IMR-90 (cell line): ENCODE measurements at regions not wholly inside any gene's neighbourhood (a gene's known extent, or its start where the extent isn't known, plus 50 kb on each side); places are given as distances from the start of the nearest gene placed in this dataset.

Experiments
- ATAC-seq: fragments of 200-7000 bp; cut with Tn5 transposase; 2 replicates; pipeline ENCODE4 v1.9.1; 2020; ENCODE audit warnings: low read depth, mild to moderate bottlenecking, moderate library complexity
- BruUV-seq: library from RNA; stranded (reverse); fragments of 400-500 nt; replicated peaks from 2 replicates; lab custom pipeline; 2021; lab: Mats Ljungman, UMichigan
- CTCF ChIA-PET: fragments of 300-600 bp; formaldehyde crosslinking; extraction: SDS; loops from one replicate; lab custom pipeline; 2021; ENCODE audit warnings: antibody characterized with exemption; lab: Yijun Ruan, JAX
- POLR2A ChIA-PET: fragments of 300-600 bp; sonication (Branson Sonifier 250); formaldehyde crosslinking; loops from one replicate; lab custom pipeline; 2022; ENCODE audit warnings: antibody characterized with exemption; ENCODE audit not compliant: unreplicated experiment; lab: Charles Lee
- DNase-seq: peaks from one replicate; pipeline ENCODE4 v3.0.0; 2013
- H2AFZ ChIP-seq: replicated peaks from 2 replicates; pipeline ENCODE3; 2013; ENCODE audit warnings: low read length, mild to moderate bottlenecking; ENCODE audit not compliant: poor library complexity
- H2AK5ac ChIP-seq: 2 replicates; pipeline ENCODE4 v1.6.1; 2013; ENCODE audit warnings: low read depth, low read length, inconsistent platforms
- H2AK9ac ChIP-seq: replicated peaks from 2 replicates; pipeline ENCODE3; 2013; ENCODE audit warnings: mild to moderate bottlenecking, low read depth, low read length, moderate library complexity; ENCODE audit not compliant: poor library complexity
- H2BK120ac ChIP-seq: 2 replicates; pipeline ENCODE4 v1.6.1; 2013; ENCODE audit warnings: low read depth, low read length, inconsistent platforms
- H2BK15ac ChIP-seq: 3 replicates; pipeline ENCODE4 v1.6.1; 2013; ENCODE audit warnings: low read depth, low read length, inconsistent platforms
- H2BK20ac ChIP-seq: 2 replicates; pipeline ENCODE4 v1.6.1; 2013; ENCODE audit warnings: low read depth, mild to moderate bottlenecking, inconsistent platforms, low read length, moderate library complexity
- H2BK5ac ChIP-seq: 2 replicates; pipeline ENCODE4 v1.6.1; 2013; ENCODE audit warnings: mild to moderate bottlenecking, low read depth, low read length, inconsistent platforms; ENCODE audit not compliant: poor library complexity, severe bottlenecking
- H3K14ac ChIP-seq: replicated peaks from 2 replicates; pipeline ENCODE4 v1.6.1; 2013; ENCODE audit warnings: low read depth, low read length, inconsistent platforms
- H3K18ac ChIP-seq: 2 replicates; pipeline ENCODE4 v1.6.1; 2013; ENCODE audit warnings: low read depth, low read length, control low read depth
- H3K23ac ChIP-seq: 2 replicates; pipeline ENCODE4 v1.6.1; 2013; ENCODE audit warnings: low read depth, low read length, inconsistent platforms
- H3K27ac ChIP-seq: 2 replicates; pipeline ENCODE4 v1.5.1; 2013; ENCODE audit warnings: mild to moderate bottlenecking, control low read depth, low read length; ENCODE audit not compliant: insufficient read depth
- H3K27me3 ChIP-seq: 2 replicates; pipeline ENCODE4 v1.6.1; 2013; ENCODE audit warnings: low read length; ENCODE audit not compliant: control insufficient read depth, insufficient read depth
- H3K36me3 ChIP-seq: 2 replicates; pipeline ENCODE4 v1.6.1; 2013; ENCODE audit warnings: low read length, mixed read lengths; ENCODE audit not compliant: control insufficient read depth, insufficient read depth
- H3K4ac ChIP-seq: 2 replicates; pipeline ENCODE4 v1.6.1; 2013; ENCODE audit warnings: low read depth, low read length, inconsistent platforms
- H3K4me1 ChIP-seq: 2 replicates; pipeline ENCODE4 v1.6.1; 2013; ENCODE audit warnings: low read length, mixed read lengths; ENCODE audit not compliant: control insufficient read depth, insufficient read depth
- H3K4me2 ChIP-seq: 2 replicates; pipeline ENCODE4 v1.6.1; 2013; ENCODE audit warnings: low read depth, mild to moderate bottlenecking, control low read depth, low read length, moderate library complexity
- H3K4me3 ChIP-seq: 2 replicates; pipeline ENCODE4 v1.5.1; 2013; ENCODE audit warnings: low read depth, mild to moderate bottlenecking, control low read depth, low read length, moderate library complexity; ENCODE audit not compliant: insufficient read depth
- H3K56ac ChIP-seq: 2 replicates; pipeline ENCODE4 v1.6.1; 2013; ENCODE audit warnings: low read length, inconsistent platforms; ENCODE audit not compliant: insufficient read depth; ENCODE audit errors: extremely low read depth
- H3K79me1 ChIP-seq, 2 experiments: 2 replicates each; pipeline ENCODE4 v1.6.1; 2013; ENCODE audit warnings: low read length in 2 of 2, inconsistent platforms in 1 of 2, low read depth in 1 of 2
- H3K9ac ChIP-seq: 2 replicates; pipeline ENCODE4 v1.6.1; 2013; ENCODE audit warnings: low read depth, low read length, control low read depth
- H3K9me1 ChIP-seq: 2 replicates; pipeline ENCODE4 v1.6.1; 2013; ENCODE audit warnings: low read length, inconsistent platforms; ENCODE audit not compliant: insufficient read depth
- H3K9me3 ChIP-seq: 2 replicates; pipeline ENCODE4 v1.6.1; 2013; ENCODE audit warnings: low read length; ENCODE audit not compliant: control insufficient read depth, insufficient read depth
- H4K20me1 ChIP-seq: 2 replicates; pipeline ENCODE4 v1.6.1; 2013; ENCODE audit warnings: low read length, inconsistent platforms; ENCODE audit not compliant: insufficient read depth
- H4K5ac ChIP-seq: 2 replicates; pipeline ENCODE4 v1.6.1; 2013; ENCODE audit warnings: mild to moderate bottlenecking, low read depth, low read length, control low read depth
- H4K8ac ChIP-seq, 2 experiments: 2 replicates each; pipeline ENCODE4 v1.6.1; 2013; ENCODE audit warnings: low read depth in 2 of 2, low read length in 2 of 2, control low read depth in 1 of 2, inconsistent platforms in 1 of 2
- H4K91ac ChIP-seq: 2 replicates; pipeline ENCODE4 v1.6.1; 2013; ENCODE audit warnings: low read depth, low read length, inconsistent platforms; ENCODE audit not compliant: insufficient read depth
- BHLHE40 ChIP-seq: fragments of 150-350 bp; IDR thresholded peaks from 2 replicates; pipeline ENCODE4 v1.6.1; 2016; ENCODE audit warnings: mild to moderate bottlenecking, low read depth, low read length
- CEBPB ChIP-seq: IDR thresholded peaks from 2 replicates; pipeline ENCODE4 v1.6.1; 2012; ENCODE audit warnings: low read depth, low read length, improper control_type of control experiment
- CHD1 ChIP-seq: IDR thresholded peaks from 2 replicates; pipeline ENCODE4 v1.6.1; 2012; ENCODE audit warnings: low read depth, low read length, improper control_type of control experiment
- FOS ChIP-seq: fragments of 150-350 bp; IDR thresholded peaks from 2 replicates; pipeline ENCODE4 v1.6.1; 2016; ENCODE audit warnings: low read depth, low read length
- MAFK ChIP-seq: IDR thresholded peaks from 2 replicates; pipeline ENCODE4 v1.6.1; 2012; ENCODE audit warnings: low read depth, low read length, improper control_type of control experiment
- MAZ ChIP-seq: IDR thresholded peaks from 2 replicates; pipeline ENCODE4 v1.6.1; 2012; ENCODE audit warnings: low read depth, mild to moderate bottlenecking, low read length, improper control_type of control experiment, moderate library complexity, borderline replicate concordance
- MXI1 ChIP-seq: IDR thresholded peaks from 2 replicates; pipeline ENCODE4 v1.6.1; 2012; ENCODE audit warnings: low read depth, mild to moderate bottlenecking, low read length, moderate library complexity, borderline replicate concordance
- NFE2L2 ChIP-seq: fragments of 150-350 bp; IDR thresholded peaks from 2 replicates; pipeline ENCODE4 v1.6.1; 2016; ENCODE audit warnings: low read depth, mild to moderate bottlenecking, low read length
- POLR2A ChIP-seq: IDR thresholded peaks from 2 replicates; pipeline ENCODE4 v1.6.1; 2012; ENCODE audit warnings: mild to moderate bottlenecking, low read depth, low read length
- RAD21 ChIP-seq: IDR thresholded peaks from 2 replicates; pipeline ENCODE4 v1.6.1; 2012; ENCODE audit warnings: low read length, improper control_type of control experiment
- RCOR1 ChIP-seq: IDR thresholded peaks from 2 replicates; pipeline ENCODE4 v1.6.1; 2012; ENCODE audit warnings: mild to moderate bottlenecking, low read length, improper control_type of control experiment; ENCODE audit not compliant: insufficient replicate concordance
- RFX5 ChIP-seq: IDR thresholded peaks from 2 replicates; pipeline ENCODE4 v1.8.0; 2012; ENCODE audit warnings: low read depth, mild to moderate bottlenecking, low read length, moderate library complexity
- SMC3 ChIP-seq: fragments of 150-350 bp; IDR thresholded peaks from 2 replicates; pipeline ENCODE4 v1.6.1; 2016; ENCODE audit warnings: low read depth, mild to moderate bottlenecking, antibody characterized with exemption, low read length, moderate library complexity
- WGBS, 2 experiments: methylation state at CpG; one replicate each; pipeline versions ENCODE4 v1.1.5 to v1.1.7; 2013; ENCODE audit warnings: missing lambda C conversion rate in 2 of 2; ENCODE audit not compliant: insufficient read length in 1 of 2; ENCODE audit errors: extremely low coverage in 2 of 2; 5-methylcytosine and 5-hydroxymethylcytosine counted together
- dilution Hi-C: fragments of 300-500 bp; cut with HindIII; formaldehyde crosslinking; loops from one replicate; pipeline ENCODE4 v1.14.3; 2018; ENCODE audit warnings: low sequenced_read_pairs; ENCODE audit not compliant: unreplicated experiment
- in situ Hi-C: fragments of 300-500 bp; cut with MboI; formaldehyde crosslinking; loops from 3 replicates; pipeline ENCODE4 v1.14.3; 2019; ENCODE audit warnings: low sequenced_read_pairs, inconsistent platforms, mixed read lengths
- intact Hi-C: fragments of 100-400 bp; cut with micrococcal nuclease; formaldehyde crosslinking; loops from 2 replicates; pipeline ENCODE4 v1.10.0; 2022
- TF ChIP-seq, protein P1 (sequence below): fragments of 150-350 bp; IDR thresholded peaks from 2 replicates; pipeline ENCODE4 v1.6.1; 2016; ENCODE audit warnings: low read depth, mild to moderate bottlenecking, low read length, moderate library complexity, borderline replicate concordance
- TF ChIP-seq, protein P2 (sequence below): conservative IDR thresholded peaks from 2 replicates; pipeline ENCODE4 v1.5.1; 2012; ENCODE audit warnings: mild to moderate bottlenecking, low read depth, low read length, improper control_type of control experiment
- TF ChIP-seq, protein P3 (sequence below): fragments of 150-350 bp; IDR thresholded peaks from 2 replicates; pipeline ENCODE4 v1.6.1; 2017; ENCODE audit warnings: mild to moderate bottlenecking, antibody characterized with exemption, low read length, low read depth

DNA sequence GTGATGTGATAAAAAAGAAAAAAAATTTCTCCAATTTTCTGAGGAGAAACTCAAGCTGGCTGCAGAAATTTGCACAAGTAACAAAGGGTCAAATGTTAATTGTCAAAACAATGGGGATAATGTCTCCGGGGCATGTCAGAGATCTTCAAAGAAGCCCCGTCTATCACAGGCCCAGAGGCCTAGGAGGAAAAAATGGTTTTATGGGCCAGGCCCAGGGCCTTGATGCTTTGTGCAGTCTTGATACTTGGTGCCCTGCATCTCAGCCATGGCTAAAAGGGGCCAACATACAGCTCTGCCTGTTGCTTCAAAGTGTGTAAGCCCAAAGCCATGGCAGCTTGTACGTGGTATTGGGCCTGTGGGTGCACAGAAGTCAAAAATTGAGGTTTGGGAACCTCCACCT, 961.0 kb downstream of the FAM133A start:
- no peak overlapping the region for H2BK20ac ChIP-seq
- H3K4ac ChIP-seq, result no peak overlapping the region
- H3K56ac ChIP-seq, result no peak overlapping the region
- no peaks in the 10 kb centered on the region for H3K9me1 ChIP-seq
- no peaks in the 10 kb centered on the region for H3K36me3 ChIP-seq
- 72% methylated on average over 2 of the region's 3 CpGs; no CpG with 5 or more reads in 1 of the 2 experiments for WGBS, 2 experiments
- no peak overlapping the region for H3K4me2 ChIP-seq
- dilution Hi-C loops (no loop called here), intact Hi-C loops (no loop called here), in situ Hi-C loops (no loop called here)
- no peak overlapping the region for H2BK120ac ChIP-seq
- TF ChIP-seq SMC3, result no peak
- TF ChIP-seq MAZ, result no peak
- no peak for TF ChIP-seq CEBPB
- no peak for TF ChIP-seq MXI1
- TF ChIP-seq, protein P1, sequence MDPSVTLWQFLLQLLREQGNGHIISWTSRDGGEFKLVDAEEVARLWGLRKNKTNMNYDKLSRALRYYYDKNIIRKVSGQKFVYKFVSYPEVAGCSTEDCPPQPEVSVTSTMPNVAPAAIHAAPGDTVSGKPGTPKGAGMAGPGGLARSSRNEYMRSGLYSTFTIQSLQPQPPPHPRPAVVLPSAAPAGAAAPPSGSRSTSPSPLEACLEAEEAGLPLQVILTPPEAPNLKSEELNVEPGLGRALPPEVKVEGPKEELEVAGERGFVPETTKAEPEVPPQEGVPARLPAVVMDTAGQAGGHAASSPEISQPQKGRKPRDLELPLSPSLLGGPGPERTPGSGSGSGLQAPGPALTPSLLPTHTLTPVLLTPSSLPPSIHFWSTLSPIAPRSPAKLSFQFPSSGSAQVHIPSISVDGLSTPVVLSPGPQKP, result no peak
- no peak for TF ChIP-seq RCOR1
- TF ChIP-seq CHD1, result no peak
- no peak for TF ChIP-seq NFE2L2
- TF ChIP-seq BHLHE40, result no peak
- no peak for TF ChIP-seq RFX5
- TF ChIP-seq MAFK, result no peak
- TF ChIP-seq, protein P2, sequence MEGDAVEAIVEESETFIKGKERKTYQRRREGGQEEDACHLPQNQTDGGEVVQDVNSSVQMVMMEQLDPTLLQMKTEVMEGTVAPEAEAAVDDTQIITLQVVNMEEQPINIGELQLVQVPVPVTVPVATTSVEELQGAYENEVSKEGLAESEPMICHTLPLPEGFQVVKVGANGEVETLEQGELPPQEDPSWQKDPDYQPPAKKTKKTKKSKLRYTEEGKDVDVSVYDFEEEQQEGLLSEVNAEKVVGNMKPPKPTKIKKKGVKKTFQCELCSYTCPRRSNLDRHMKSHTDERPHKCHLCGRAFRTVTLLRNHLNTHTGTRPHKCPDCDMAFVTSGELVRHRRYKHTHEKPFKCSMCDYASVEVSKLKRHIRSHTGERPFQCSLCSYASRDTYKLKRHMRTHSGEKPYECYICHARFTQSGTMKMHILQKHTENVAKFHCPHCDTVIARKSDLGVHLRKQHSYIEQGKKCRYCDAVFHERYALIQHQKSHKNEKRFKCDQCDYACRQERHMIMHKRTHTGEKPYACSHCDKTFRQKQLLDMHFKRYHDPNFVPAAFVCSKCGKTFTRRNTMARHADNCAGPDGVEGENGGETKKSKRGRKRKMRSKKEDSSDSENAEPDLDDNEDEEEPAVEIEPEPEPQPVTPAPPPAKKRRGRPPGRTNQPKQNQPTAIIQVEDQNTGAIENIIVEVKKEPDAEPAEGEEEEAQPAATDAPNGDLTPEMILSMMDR, result no peak
- TF ChIP-seq FOS, result no peak
- TF ChIP-seq, protein P3, sequence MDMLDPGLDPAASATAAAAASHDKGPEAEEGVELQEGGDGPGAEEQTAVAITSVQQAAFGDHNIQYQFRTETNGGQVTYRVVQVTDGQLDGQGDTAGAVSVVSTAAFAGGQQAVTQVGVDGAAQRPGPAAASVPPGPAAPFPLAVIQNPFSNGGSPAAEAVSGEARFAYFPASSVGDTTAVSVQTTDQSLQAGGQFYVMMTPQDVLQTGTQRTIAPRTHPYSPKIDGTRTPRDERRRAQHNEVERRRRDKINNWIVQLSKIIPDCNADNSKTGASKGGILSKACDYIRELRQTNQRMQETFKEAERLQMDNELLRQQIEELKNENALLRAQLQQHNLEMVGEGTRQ, result no peak
- TF ChIP-seq RAD21, result no peak
- TF ChIP-seq POLR2A, result no peak
- no peak overlapping the region for H2BK5ac ChIP-seq
- no peaks in the 10 kb centered on the region for H3K27me3 ChIP-seq
- H4K5ac ChIP-seq, result no peak overlapping the region
- peaks cover 2% of the 10 kb centered on the region; the same call in 1 of the 2 replicates for H3K9me3 ChIP-seq
- ChIA-PET POLR2A (no interaction called here), CTCF (no interaction called here)
- no peak overlapping the region for H2BK15ac ChIP-seq
- no peak overlapping the region for H3K4me3 ChIP-seq
- no peak overlapping the region for H3K27ac ChIP-seq
- H3K23ac ChIP-seq, result no peak overlapping the region
- DNase-seq (no peak), ATAC-seq (no peak)
- H3K79me1 ChIP-seq, result no peaks in the 10 kb centered on the region
- no peak overlapping the region for H3K9ac ChIP-seq
- no peak overlapping the region for H2AK5ac ChIP-seq
- H4K20me1 ChIP-seq, result no peaks in the 10 kb centered on the region
- no peak overlapping the region for H3K18ac ChIP-seq
- no peak overlapping the region for H4K91ac ChIP-seq
- no peak overlapping the region for H4K8ac ChIP-seq
- H2AFZ ChIP-seq, result no peak overlapping the region
- no peak overlapping the region for H3K14ac ChIP-seq
- no TSS peak for BruUV-seq
- no peak overlapping the region for H2AK9ac ChIP-seq
- no peaks in the 10 kb centered on the region for H3K4me1 ChIP-seq
